Endothelial cell of umbilical vein (primary cell): ENCODE measurements at regions not wholly inside any gene's neighbourhood (a gene's known extent, or its start where the extent isn't known, plus 50 kb on each side); places are given as distances from the start of the nearest gene placed in this dataset.

ENCODE experiments used
- BruUV-seq: library from RNA; stranded (reverse); fragments of 400-500 nt; replicated peaks from 2 replicates; lab custom pipeline; 2021; lab: Mats Ljungman, UMichigan
- CTCF ChIA-PET: fragments of 300-600, 350-600 bp; sonication (Branson Sonifier 250); formaldehyde crosslinking; loops from one replicate; lab custom pipeline; 2021; ENCODE audit warnings: antibody characterized with exemption, inconsistent platforms; lab: Charles Lee
- POLR2A ChIA-PET: fragments of 300-600, 350-600 bp; sonication (Branson Sonifier 250); formaldehyde crosslinking; loops from one replicate; lab custom pipeline; 2021; ENCODE audit warnings: antibody characterized with exemption, inconsistent platforms; lab: Charles Lee
- DNase-seq: peaks from one replicate; pipeline ENCODE4 v3.0.0-alpha.2; 2011; ENCODE audit warnings: low read depth, low spot score
- FAIRE-seq: peaks from 2 replicates; lab custom pipeline; 2011; peaks lifted over from hg19 to GRCh38; lab: Jason Lieb, UNC
- H2AFZ ChIP-seq: 2 replicates; pipeline ENCODE4 v1.6.0; 2012; ENCODE audit warnings: low read depth, low read length, control low read depth, inconsistent platforms
- H3K27ac ChIP-seq: 2 replicates; pipeline ENCODE4 v1.5.1; 2011; ENCODE audit warnings: low read depth, mild to moderate bottlenecking, control low read depth, low read length, moderate library complexity; ENCODE audit not compliant: insufficient read depth
- H3K27me3 ChIP-seq, 2 experiments: 2 replicates each; pipeline versions ENCODE4 v1.6.0 to v1.6.1; 2011; ENCODE audit warnings: low read length in 2 of 2, mixed read lengths in 1 of 2; ENCODE audit not compliant: control insufficient read depth in 2 of 2, insufficient read depth in 2 of 2
- H3K36me3 ChIP-seq, 2 experiments: 2 replicates in 1 of 2; 3 replicates in 1 of 2; pipeline ENCODE4 v1.5.1; 2011; ENCODE audit warnings: low read length in 2 of 2, mild to moderate bottlenecking in 1 of 2, moderate library complexity in 1 of 2; ENCODE audit not compliant: control insufficient read depth in 2 of 2, insufficient read depth in 2 of 2; ENCODE audit errors: extremely low read depth in 1 of 2
- H3K4me1 ChIP-seq: 3 replicates; pipeline ENCODE4 v1.5.1; 2011; ENCODE audit warnings: mild to moderate bottlenecking, low read length; ENCODE audit not compliant: control insufficient read depth, insufficient read depth; ENCODE audit errors: extremely low read depth
- H3K4me2 ChIP-seq: 2 replicates; pipeline ENCODE4 v1.6.1; 2011; ENCODE audit warnings: low read length, control low read depth, mixed read lengths; ENCODE audit not compliant: insufficient read depth
- H3K4me3 ChIP-seq, 3 experiments: fragments of 200-600 bp in 1 of 3; sonication (generic), shearing (Covaris generic) in 1 of 3; replicated peaks in 1 of 3; 2 replicates each; pipeline ENCODE4 v1.5.1; 2011 to 2016; ENCODE audit warnings: control low read depth in 3 of 3, low read length in 3 of 3, mild to moderate bottlenecking in 2 of 3, inconsistent platforms in 1 of 3, low read depth in 1 of 3, moderate library complexity in 1 of 3; ENCODE audit not compliant: insufficient read depth in 1 of 3
- H3K79me2 ChIP-seq: 2 replicates; pipeline ENCODE4 v1.6.0; 2012; ENCODE audit warnings: low read length, inconsistent platforms; ENCODE audit not compliant: control insufficient read depth, insufficient read depth
- H3K9ac ChIP-seq: replicated peaks from 2 replicates; pipeline ENCODE3; 2011; ENCODE audit warnings: low read length, control low read depth; ENCODE audit not compliant: insufficient read depth; ENCODE audit errors: extremely low read depth
- H3K9me1 ChIP-seq: replicated peaks from 3 replicates; pipeline ENCODE4 v1.6.0; 2011; ENCODE audit warnings: mild to moderate bottlenecking, low read length; ENCODE audit not compliant: control insufficient read depth, insufficient read depth; ENCODE audit errors: extremely low read depth
- H3K9me3 ChIP-seq: replicated peaks from 2 replicates; pipeline ENCODE4 v1.5.1; 2012; ENCODE audit warnings: low read length, inconsistent platforms; ENCODE audit not compliant: control insufficient read depth, insufficient read depth
- H4K20me1 ChIP-seq: replicated peaks from 2 replicates; pipeline ENCODE3; 2011; ENCODE audit warnings: mild to moderate bottlenecking, low read length; ENCODE audit not compliant: control insufficient read depth, insufficient read depth; ENCODE audit errors: extremely low read depth
- CTCF ChIP-seq, 2 donors: IDR thresholded peaks; 1 replicate in 1 of 2; 2 replicates in 1 of 2; pipeline ENCODE4 v1.5.1; 2011; ENCODE audit warnings: low read length in 2 of 2, mild to moderate bottlenecking in 2 of 2, moderate library complexity in 2 of 2, control low read depth in 1 of 2, inconsistent platforms in 1 of 2, low read depth in 1 of 2; ENCODE audit not compliant: insufficient read depth in 1 of 2; ENCODE audit errors: extremely low read depth in 1 of 2
- EZH2 ChIP-seq: IDR thresholded peaks from 2 replicates; pipeline ENCODE4 v1.6.1; 2012; ENCODE audit warnings: borderline replicate concordance, low read depth, mild to moderate bottlenecking, moderate library complexity, low read length, inconsistent platforms; ENCODE audit not compliant: severe bottlenecking
- FOS ChIP-seq: IDR thresholded peaks from 2 replicates; pipeline ENCODE4 v1.6.1; 2011; ENCODE audit warnings: mild to moderate bottlenecking, low read length, moderate library complexity, borderline replicate concordance; ENCODE audit not compliant: insufficient read depth
- GATA2 ChIP-seq: IDR thresholded peaks from 2 replicates; pipeline ENCODE4 v1.7.0; 2011; ENCODE audit warnings: low read depth, mild to moderate bottlenecking, moderate library complexity, mixed read lengths, low read length; ENCODE audit not compliant: insufficient read length, insufficient read depth
- JUN ChIP-seq: IDR thresholded peaks from 2 replicates; pipeline ENCODE4 v1.6.1; 2011; ENCODE audit warnings: borderline replicate concordance, low read depth; ENCODE audit not compliant: insufficient read length, insufficient read depth
- MAX ChIP-seq: IDR thresholded peaks from 2 replicates; pipeline ENCODE4 v1.6.1; 2011; ENCODE audit not compliant: insufficient read depth, insufficient read length
- MYC ChIP-seq: IDR thresholded peaks from one replicate; pipeline ENCODE4 v1.6.1; 2011; ENCODE audit warnings: mild to moderate bottlenecking, low read depth, low read length
- POLR2A ChIP-seq: IDR thresholded peaks from 2 replicates; pipeline ENCODE4 v1.6.1; 2012; ENCODE audit warnings: low read depth, mild to moderate bottlenecking, control low read depth, low read length
- POLR2AphosphoS5 ChIP-seq: IDR thresholded peaks from 2 replicates; pipeline ENCODE4 v1.6.1; 2012; ENCODE audit warnings: low read depth, mild to moderate bottlenecking, control low read depth, low read length, moderate library complexity; ENCODE audit not compliant: insufficient read depth
- dilution Hi-C: fragments of 300-500 bp; cut with MboI; formaldehyde crosslinking; loops from one replicate; pipeline ENCODE4 v1.15.0; 2019; ENCODE audit warnings: low sequenced_read_pairs; ENCODE audit not compliant: extremely low pct_ligation_motif_present
- intact Hi-C: fragments of 100-400 bp; cut with micrococcal nuclease; formaldehyde crosslinking; loops from one replicate; pipeline ENCODE4 v1.10.0; 2022

- ChIA-PET POLR2A (interaction anchor here (0.7 kb wide), 1 partner anchor 18 kb away, joined by 3 read pairs; no protein-coding TSS in a partner anchor), CTCF (no interaction called here)
- no peaks in the 10 kb centered on the region for H3K9me3 ChIP-seq
- intact Hi-C loops (no loop called here), dilution Hi-C loops (no loop called here)
- no peak for TF ChIP-seq MAX
- TF ChIP-seq POLR2A = no peak
- no peak for TF ChIP-seq MYC
- no peak for TF ChIP-seq JUN
- no peak for TF ChIP-seq POLR2AphosphoS5
- TF ChIP-seq CTCF (IDR thresholded peaks at IDR 0.05; ENCODE audit: extremely low read depth in 1 of 2, insufficient read depth in 1 of 2, low read depth in 1 of 2, low read length in 2 of 2) = no peak
- no peak for TF ChIP-seq GATA2
- no peak for TF ChIP-seq EZH2
- no peak for TF ChIP-seq FOS
- no peaks in the 10 kb centered on the region for H3K36me3 ChIP-seq
- no TSS peak for BruUV-seq
- H3K79me2 ChIP-seq = no peaks in the 10 kb centered on the region
- no peak overlapping the region for H2AFZ ChIP-seq
- FAIRE-seq (no peak), DNase-seq (no peak)
- no peak overlapping the region for H3K27ac ChIP-seq
- H3K9me1 ChIP-seq = no peaks in the 10 kb centered on the region
- H3K4me1 ChIP-seq = no peaks in the 10 kb centered on the region
- no peaks in the 10 kb centered on the region for H3K27me3 ChIP-seq
- H3K4me2 ChIP-seq = no peak overlapping the region
- H4K20me1 ChIP-seq = no peaks in the 10 kb centered on the region
- H3K9ac ChIP-seq = no peak overlapping the region
- no peak overlapping the region for H3K4me3 ChIP-seq
Observed at GRCh38 chr1:229098903-229099578, 171.9 kb upstream of the RAB4A start.
